ENCODE measurements at regions not wholly inside any gene's neighbourhood (a gene's known extent, or its start where the extent isn't known, plus 50 kb on each side); places are given as distances from the start of the nearest gene placed in this dataset.
"Not testable (repeated sequence)": the region's sequence is repeated elsewhere in the genome, so short reads cannot be mapped to it uniquely, and the experiment has no call there.

GRCh38 chr4:132694775-132695174, 454.3 kb upstream of the PCDH10 start:
- DNase-seq (ENCODE audit: low spot score) = no peak
- TF ChIP-seq CTCF (IDR thresholded peaks at IDR 0.05; ENCODE audit: extremely low read depth, missing control alignments) = no peak

GRCh38 chr4:132697505-132697904, 451.6 kb upstream of the PCDH10 start:
- DNase-seq (ENCODE audit: low spot score) = not testable (repeated sequence)

DNA sequence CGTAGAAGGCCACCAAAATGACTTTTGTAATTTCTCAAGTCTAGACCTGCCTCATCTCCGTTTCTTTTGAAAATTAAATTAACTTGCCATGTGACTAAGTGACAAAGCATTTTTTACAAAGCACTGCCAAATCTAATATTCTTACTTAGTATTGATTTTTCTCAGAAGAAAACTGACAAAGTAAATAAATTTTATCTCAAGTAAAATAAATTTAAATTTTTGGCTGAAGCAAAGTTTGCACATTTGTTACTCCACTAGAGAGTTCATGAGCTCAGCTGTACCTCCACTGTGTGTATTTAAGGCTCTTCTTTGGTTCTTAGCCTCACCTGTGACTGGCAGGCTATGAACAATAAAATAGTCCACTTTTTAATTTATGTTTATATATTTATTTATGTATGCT, 441.1 kb upstream of the PCDH10 start:
- TF ChIP-seq CTCF (IDR thresholded peaks at IDR 0.05; ENCODE audit: extremely low read depth, missing control alignments) = no peak
- no peak for DNase-seq (ENCODE audit: low spot score)

GRCh38 chr4:132709056-132709455, 440.0 kb upstream of the PCDH10 start:
- TF ChIP-seq CTCF (IDR thresholded peaks at IDR 0.05; ENCODE audit: extremely low read depth, missing control alignments) = no peak
- no peak for DNase-seq (ENCODE audit: low spot score)

GRCh38 chr4:132710971-132711370, 438.1 kb upstream of the PCDH10 start:
- TF ChIP-seq CTCF (IDR thresholded peaks at IDR 0.05; ENCODE audit: extremely low read depth, missing control alignments) = no peak
- DNase-seq (ENCODE audit: low spot score) = no peak

GRCh38 chr4:132737344-132737743, 411.8 kb upstream of the PCDH10 start:
- no peak for DNase-seq (ENCODE audit: low spot score)
- TF ChIP-seq CTCF (IDR thresholded peaks at IDR 0.05; ENCODE audit: extremely low read depth, missing control alignments) = no peak

DNA sequence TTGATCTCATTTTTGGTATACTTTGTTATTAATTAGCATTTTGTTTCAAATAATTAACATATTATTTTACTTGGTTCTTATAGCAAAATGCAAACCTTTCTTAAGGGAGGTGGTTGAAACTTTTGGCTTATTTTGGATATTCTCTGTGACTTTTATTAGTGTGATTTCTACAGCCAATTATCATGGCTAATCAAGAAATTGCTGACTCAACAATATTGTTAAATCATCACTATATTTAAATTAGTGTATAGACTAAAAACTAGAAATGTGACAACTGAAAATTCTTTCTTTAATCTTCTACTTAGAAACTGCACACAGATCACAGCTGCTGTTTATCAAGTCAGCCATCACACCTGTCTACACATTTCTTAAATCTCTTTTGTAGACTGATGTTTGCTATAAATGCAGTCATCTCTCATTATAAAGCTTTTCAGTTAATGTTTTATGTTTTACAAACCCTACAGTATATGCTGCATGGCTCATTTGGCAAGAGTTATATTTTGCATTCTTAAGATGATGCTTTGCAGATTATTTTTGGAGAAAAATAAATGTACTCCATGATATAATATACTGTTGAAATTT, 389.8 kb upstream of the PCDH10 start:
- TF ChIP-seq CTCF (IDR thresholded peaks at IDR 0.05; ENCODE audit: extremely low read depth, missing control alignments) = no peak

DNA sequence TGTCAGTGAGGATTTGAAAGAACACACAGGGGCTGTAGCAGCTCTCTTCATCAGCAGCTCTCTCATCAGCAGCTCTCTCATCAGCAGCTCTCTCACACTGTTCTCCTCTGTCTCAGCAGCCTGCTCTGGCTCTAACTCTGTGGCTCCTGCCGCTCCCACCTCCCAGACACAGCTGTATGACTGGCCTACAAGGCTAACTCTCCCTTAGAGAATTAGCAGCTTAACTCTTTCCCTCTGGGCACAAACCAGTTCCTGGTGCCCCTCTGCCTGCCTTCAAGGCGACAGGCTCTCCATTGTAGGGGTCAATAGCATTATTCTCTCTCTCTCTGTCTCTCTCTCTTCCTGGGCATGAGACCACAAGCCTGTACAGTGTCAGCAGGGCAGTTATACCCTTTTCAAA, 385.6 kb upstream of the PCDH10 start:
- no peak for TF ChIP-seq CTCF (IDR thresholded peaks at IDR 0.05; ENCODE audit: extremely low read depth, missing control alignments)
- DNase-seq (ENCODE audit: low spot score) = no peak

More for the DNA sequence above, 389.8 kb upstream of the PCDH10 start:
- DNase-seq (ENCODE audit: low spot score) = no peak
